ENCODE measurements at regions not wholly inside any gene's neighbourhood (a gene's known extent, or its start where the extent isn't known, plus 50 kb on each side); places are given as distances from the start of the nearest gene placed in this dataset.

GRCh38 chr13:106381091-106381490, 154.4 kb downstream of the EFNB2 start:
- DNase-seq: no peak

GRCh38 chr13:106377931-106378662, 157.4 kb downstream of the EFNB2 start:
- DNase-seq: no peak

- no peak for DNase-seq
These were observed 158.1 kb downstream of the EFNB2 start for GRCh38 chr13:106377341-106377740.

- DNase-seq: no peak
These were observed 158.9 kb downstream of the EFNB2 start for GRCh38 chr13:106376401-106377112.

GRCh38 chr13:106375085-106375484, 160.4 kb downstream of the EFNB2 start:
- DNase-seq: no peak

- DNase-seq: no peak
These were observed 160.8 kb downstream of the EFNB2 start for GRCh38 chr13:106374631-106375030.

GRCh38 chr13:106373989-106374572, 161.4 kb downstream of the EFNB2 start:
- DNase-seq: no peak

- peak; percentile 68 to 81 for DNase-seq
These were observed 162.0 kb downstream of the EFNB2 start for GRCh38 chr13:106373304-106373988.

- DNase-seq: no peak
These were observed 163.0 kb downstream of the EFNB2 start for GRCh38 chr13:106372199-106373155.

GRCh38 chr13:106371024-106371423, 164.4 kb downstream of the EFNB2 start:
- DNase-seq: no peak

GRCh38 chr13:106369858-106370257, 165.6 kb downstream of the EFNB2 start:
- no peak for DNase-seq

- DNase-seq: no peak
These were observed 166.4 kb downstream of the EFNB2 start for GRCh38 chr13:106369091-106369490.

GRCh38 chr13:106367361-106367971, 168.0 kb downstream of the EFNB2 start:
- DNase-seq: no peak

- DNase-seq: peak; percentile 95 to 97
These were observed 172.8 kb downstream of the EFNB2 start for GRCh38 chr13:106362707-106363106.

GRCh38 chr13:106361621-106362020, 173.8 kb downstream of the EFNB2 start:
- DNase-seq: no peak

GRCh38 chr13:106357198-106357597, 178.3 kb downstream of the EFNB2 start:
- no peak for DNase-seq

GRCh38 chr13:106355866-106356265, 179.6 kb downstream of the EFNB2 start:
- no peak for DNase-seq

GRCh38 chr13:106354961-106355360, 180.5 kb downstream of the EFNB2 start:
- DNase-seq: no peak

GRCh38 chr13:106352850-106353249, 182.6 kb downstream of the EFNB2 start:
- no peak for DNase-seq

- no peak for DNase-seq
These were observed 184.2 kb downstream of the EFNB2 start for GRCh38 chr13:106351251-106351650.

- peak; percentile 80 to 85 for DNase-seq
These were observed 185.3 kb downstream of the EFNB2 start for GRCh38 chr13:106350208-106350607.
